ENCODE measurements at regions not wholly inside any gene's neighbourhood (a gene's known extent, or its start where the extent isn't known, plus 50 kb on each side); places are given as distances from the start of the nearest gene placed in this dataset.

DNA sequence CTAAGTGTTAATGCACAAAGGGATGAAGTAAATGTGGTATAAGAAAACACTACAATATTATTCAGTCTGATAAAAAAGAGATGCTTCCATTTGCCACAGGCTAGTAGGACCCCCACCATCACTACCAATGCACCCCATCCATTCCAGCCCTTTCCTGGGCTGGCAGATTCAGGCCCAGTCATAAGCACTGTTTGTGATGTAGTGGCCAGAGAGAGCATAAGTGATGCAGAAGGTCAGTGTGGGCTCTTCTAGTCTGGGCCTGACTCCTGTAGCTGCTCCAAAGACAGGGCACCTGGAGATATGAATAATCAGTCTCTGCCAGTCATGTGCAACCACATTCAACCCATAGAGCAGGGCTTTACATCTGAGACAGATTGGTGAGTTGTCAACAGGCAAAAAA lies 1294.7 kb downstream of the TMEM121 start:
- Histone ChIP-seq H2BK120ac (replicated peaks; ENCODE audit: low read depth, low read length) (no peak overlapping the region), H3K23ac (ENCODE audit: insufficient read length) (no peak overlapping the region), H3K4me2 (ENCODE audit: insufficient read depth in 1 of 2, low read depth in 2 of 2, low read length in 2 of 2) (no peak overlapping the region), H3K9me3 (ENCODE audit: insufficient read depth in 2 of 2, low read depth in 1 of 2, low read length in 1 of 2) (peaks cover 46 to 50% of the 10 kb centered on the region in 2 experiments), H2BK5ac (ENCODE audit: low read depth, low read length) (no peak overlapping the region), H2BK15ac (ENCODE audit: low read length) (no peak overlapping the region), H3K79me1 (ENCODE audit: low read depth, low read length) (no peaks in the 10 kb centered on the region), H3K27ac (ENCODE audit: low read depth, low read length) (no peak overlapping the region), H4K20me1 (replicated peaks in 1 of 2; ENCODE audit: control insufficient read depth in 1 of 2, insufficient read depth in 2 of 2, low read length in 2 of 2) (no peaks in the 10 kb centered on the region), H3K4me1 (replicated peaks in 1 of 4; ENCODE audit: control insufficient read depth in 3 of 4, insufficient read depth in 4 of 4, low read length in 3 of 4) (no peaks in the 10 kb centered on the region), H3K56ac (replicated peaks; ENCODE audit: insufficient read length, low read depth, low read length) (no peak overlapping the region), H2AK5ac (ENCODE audit: low read depth, low read length) (no peak overlapping the region), H3K27me3 (replicated peaks in 1 of 4; ENCODE audit: control insufficient read depth in 3 of 4, extremely low read depth in 1 of 4, insufficient read depth in 3 of 4, low read length in 3 of 4) (no peaks in the 10 kb centered on the region), H3K36me3 (ENCODE audit: control insufficient read depth in 2 of 4, insufficient read depth in 4 of 4, low read length in 3 of 4) (no peaks in the 10 kb centered on the region), H3K4me3 (ENCODE audit: extremely low read depth in 1 of 4, insufficient read depth in 2 of 4, low read depth in 3 of 4, low read length in 4 of 4) (no peak overlapping the region), H2AFZ (ENCODE audit: low read length) (no peak overlapping the region), H3K18ac (ENCODE audit: extremely low read depth, low read length) (no peak overlapping the region), H3K23me2 (ENCODE audit: low read depth, low read length) (no peaks in the 10 kb centered on the region), H2BK12ac (ENCODE audit: low read depth, low read length) (no peak overlapping the region), H3K14ac (ENCODE audit: insufficient read length) (no peak overlapping the region), H3K9ac (replicated peaks in 1 of 4; ENCODE audit: extremely low read depth in 1 of 4, low read depth in 3 of 4, low read length in 3 of 4) (no peak overlapping the region), H4K5ac (ENCODE audit: insufficient read length, low read depth, low read length) (no peak overlapping the region), H4K91ac (replicated peaks; ENCODE audit: insufficient read length, low read length) (no peak overlapping the region), H2BK20ac (ENCODE audit: low read length) (no peak overlapping the region), H3K4ac (replicated peaks; ENCODE audit: insufficient read length, low read depth, low read length) (no peak overlapping the region), H4K8ac (ENCODE audit: extremely low read depth, insufficient read depth, low read length) (no peak overlapping the region), H3K79me2 (ENCODE audit: control insufficient read depth in 1 of 2, insufficient read depth in 2 of 2, low read length in 2 of 2) (no peaks in the 10 kb centered on the region)
- ChIA-PET CTCF (ENCODE audit: partially characterized antibody) (interaction anchor here (1.4 to 2.8 kb wide), 2 partner anchors 9 to 10 kb away, joined by 4 to 11 read pairs; no protein-coding TSS in a partner anchor), POLR2A (ENCODE audit: partially characterized antibody) (no interaction called here)
- FAIRE-seq (no peak), DNase-seq (ENCODE audit: low read depth in 1 of 2, low spot score in 2 of 2) (no peak)
- TF ChIP-seq CHD1 (IDR thresholded peaks at IDR 0.05; ENCODE audit: low read depth, low read length) (no peak), EGR1 (IDR thresholded peaks at IDR 0.05; ENCODE audit: borderline replicate concordance, low read depth, low read length) (no peak), RBBP5 (IDR thresholded peaks at IDR 0.05; ENCODE audit: borderline replicate concordance, low read depth, low read length) (no peak), POLR2A (IDR thresholded peaks at IDR 0.05; ENCODE audit: control extremely low read depth in 1 of 2, low read depth in 2 of 2, low read length in 2 of 2) (no peak), JUN (IDR thresholded peaks at IDR 0.05; ENCODE audit: low read depth, low read length) (no peak), CREB1 (IDR thresholded peaks at IDR 0.05) (no peak)

Measured in H1 (cell line).